Activated CD4-positive, alpha-beta T cell treated with anti-CD3 and anti-CD28 coated beads, Interleukin-2, amount 50 U/mL, for 16 hours (primary cell): ENCODE measurements at regions not wholly inside any gene's neighbourhood (a gene's known extent, or its start where the extent isn't known, plus 50 kb on each side); places are given as distances from the start of the nearest gene placed in this dataset.
"Not testable (repeated sequence)": the region's sequence is repeated elsewhere in the genome, so short reads cannot be mapped to it uniquely, and the experiment has no call there.

Experiments used
- DNase-seq: peaks from one replicate; pipeline ENCODE4 v3.0.0-alpha.2; 2020

GRCh38 chr6:137969874-137970273 lies 102.8 kb downstream of the TNFAIP3 start:
- no peak for DNase-seq

- DNase-seq = peak; percentile 19
Measured at GRCh38 chr6:137970368-137970767, 103.3 kb downstream of the TNFAIP3 start.

DNA sequence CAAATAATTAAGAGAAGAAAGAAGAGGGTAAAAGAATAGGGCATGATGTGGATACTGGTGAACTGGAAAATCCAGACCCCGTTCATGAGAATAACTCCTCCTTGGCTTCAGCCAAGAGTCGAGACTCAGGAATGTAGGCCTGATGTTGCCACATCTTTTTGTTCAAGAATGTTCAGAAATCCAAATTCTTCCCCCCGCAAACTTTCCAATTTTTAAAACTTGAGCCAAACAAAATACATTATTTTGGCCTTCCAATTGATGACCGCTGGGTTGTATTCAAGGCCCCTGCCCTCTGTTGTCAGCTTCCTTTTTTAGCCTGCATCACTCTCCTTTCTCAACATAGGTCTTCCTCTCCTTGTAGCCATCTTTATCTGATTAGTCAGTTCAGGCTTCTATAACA lies 106.1 kb downstream of the TNFAIP3 start:
- DNase-seq = no peak

DNA sequence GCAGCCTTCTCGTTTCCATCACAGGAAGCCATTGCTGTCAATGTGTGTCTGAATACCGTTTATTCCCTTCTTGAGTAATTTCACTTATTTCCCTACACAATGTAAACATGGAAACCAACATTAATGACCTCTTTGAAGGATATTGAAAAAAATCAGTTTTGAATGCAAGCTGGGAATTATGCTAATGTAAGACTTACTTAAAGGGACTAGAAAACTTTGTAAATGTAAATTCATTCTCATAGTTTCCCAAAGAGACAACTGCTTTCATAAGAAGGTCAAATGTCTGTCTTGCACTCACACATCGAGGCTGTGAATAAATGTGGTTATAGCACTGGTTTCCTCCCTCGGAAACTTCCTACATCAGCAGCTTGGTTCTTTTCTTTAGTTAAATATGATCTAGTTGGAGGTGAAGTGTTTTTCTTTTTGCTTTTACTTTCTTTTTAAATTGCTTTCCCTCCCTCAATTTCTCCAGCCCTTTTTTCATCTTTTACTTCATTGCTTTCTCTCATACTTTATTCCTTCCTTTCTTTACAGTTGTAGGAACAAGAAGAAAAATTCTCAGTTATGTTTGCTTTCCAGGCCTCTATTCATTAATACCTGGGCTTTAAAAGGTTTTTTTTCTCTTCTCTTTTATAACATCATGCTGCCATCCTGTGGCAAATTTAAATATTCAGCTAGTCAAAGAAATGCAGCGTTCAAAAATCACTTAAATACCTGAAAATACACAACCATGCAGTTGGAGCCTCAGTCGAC lies 108.3 kb downstream of the TNFAIP3 start:
- DNase-seq = peak; percentile 70

DNA sequence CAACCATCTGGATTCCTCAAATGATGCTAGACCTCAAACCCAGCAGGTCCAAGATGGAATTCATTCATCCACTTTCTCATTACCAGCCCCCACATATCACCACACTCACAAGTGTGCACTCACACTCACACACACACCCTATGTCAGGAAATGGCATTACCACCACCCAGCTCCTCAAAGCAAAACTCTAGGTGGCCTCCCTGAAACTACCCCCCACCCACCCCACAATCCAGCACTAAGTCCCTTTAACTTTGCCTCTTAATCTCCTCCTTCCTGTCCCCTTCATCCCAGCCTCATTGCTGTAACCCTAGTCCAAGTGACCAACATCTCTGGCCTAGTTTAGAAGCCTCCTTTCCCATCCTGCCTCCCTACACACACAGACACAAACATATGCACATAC lies 109.4 kb downstream of the TNFAIP3 start:
- no peak for DNase-seq

- no peak for DNase-seq
Measured at GRCh38 chr6:137977206-137977605, 110.1 kb downstream of the TNFAIP3 start.

- no peak for DNase-seq
Measured at GRCh38 chr6:137977814-137978213, 110.8 kb downstream of the TNFAIP3 start.

- DNase-seq = peak; percentile 61
Measured at GRCh38 chr6:137978252-137978896, 111.3 kb downstream of the TNFAIP3 start.

DNA sequence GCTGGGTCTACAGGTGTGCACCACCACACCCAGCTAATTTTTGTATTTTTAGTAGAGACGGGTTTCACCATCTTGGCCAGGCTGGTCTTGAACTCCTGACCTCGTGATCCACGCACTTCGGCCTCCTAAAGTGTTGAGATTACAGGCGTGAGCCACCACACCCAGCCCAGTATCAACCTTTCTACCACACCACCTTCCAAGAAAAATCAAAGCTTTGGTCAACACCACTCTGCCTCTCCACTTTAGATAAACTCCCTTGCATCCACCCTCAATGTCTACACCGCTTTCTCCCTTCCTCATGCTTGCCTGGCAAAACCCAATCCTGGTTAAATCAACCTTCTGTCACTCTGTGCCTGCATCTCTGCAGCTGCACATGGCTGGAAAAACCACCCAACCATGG lies 112.2 kb downstream of the TNFAIP3 start:
- not testable (repeated sequence) for DNase-seq

GRCh38 chr6:137980777-137981176 lies 113.7 kb downstream of the TNFAIP3 start:
- no peak for DNase-seq

- DNase-seq = no peak
Measured at GRCh38 chr6:137981758-137982157, 114.7 kb downstream of the TNFAIP3 start.

- no peak for DNase-seq
Measured at GRCh38 chr6:137982418-137983189, 115.5 kb downstream of the TNFAIP3 start.

GRCh38 chr6:137983269-137983668 lies 116.2 kb downstream of the TNFAIP3 start:
- DNase-seq = no peak

DNA sequence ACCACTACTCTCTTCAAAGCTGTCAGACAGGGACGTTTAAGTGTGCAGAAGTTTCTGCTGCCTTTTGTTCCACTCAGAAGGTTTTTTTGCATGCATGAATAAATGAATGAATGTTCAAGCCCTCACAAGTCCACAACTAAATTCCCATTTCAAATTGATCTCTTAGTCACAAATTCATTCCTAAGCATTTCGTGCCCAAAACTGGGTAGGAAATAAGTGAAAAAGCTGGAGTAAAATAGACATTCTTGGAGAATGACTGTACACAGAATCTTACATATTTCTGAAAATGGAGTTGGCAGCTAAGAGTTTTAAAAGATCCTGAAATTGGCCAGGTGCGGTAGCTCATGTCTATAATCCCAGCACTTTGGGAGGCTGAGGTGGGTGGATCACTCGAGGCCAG lies 117.6 kb downstream of the PERP start:
- DNase-seq = no peak

DNA sequence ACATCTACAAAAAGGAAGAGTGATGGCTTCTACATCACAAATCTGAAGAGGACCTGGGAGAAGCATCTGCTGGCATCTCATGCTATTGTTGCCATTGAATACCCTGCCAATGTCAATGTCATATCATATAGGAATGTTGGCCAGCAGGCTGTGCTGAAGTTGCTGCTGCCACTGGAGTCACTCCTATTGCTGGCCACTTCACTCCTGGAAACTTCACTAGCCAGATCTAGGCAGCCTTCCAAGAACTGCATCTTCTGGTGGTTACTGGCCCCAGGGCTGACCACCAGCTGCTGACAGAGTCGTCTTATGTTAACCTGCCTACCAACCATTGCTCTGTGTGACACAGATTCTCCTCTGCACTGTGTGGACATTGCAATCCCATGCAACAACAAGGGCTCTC lies 111.8 kb downstream of the PERP start:
- DNase-seq = no peak

DNA sequence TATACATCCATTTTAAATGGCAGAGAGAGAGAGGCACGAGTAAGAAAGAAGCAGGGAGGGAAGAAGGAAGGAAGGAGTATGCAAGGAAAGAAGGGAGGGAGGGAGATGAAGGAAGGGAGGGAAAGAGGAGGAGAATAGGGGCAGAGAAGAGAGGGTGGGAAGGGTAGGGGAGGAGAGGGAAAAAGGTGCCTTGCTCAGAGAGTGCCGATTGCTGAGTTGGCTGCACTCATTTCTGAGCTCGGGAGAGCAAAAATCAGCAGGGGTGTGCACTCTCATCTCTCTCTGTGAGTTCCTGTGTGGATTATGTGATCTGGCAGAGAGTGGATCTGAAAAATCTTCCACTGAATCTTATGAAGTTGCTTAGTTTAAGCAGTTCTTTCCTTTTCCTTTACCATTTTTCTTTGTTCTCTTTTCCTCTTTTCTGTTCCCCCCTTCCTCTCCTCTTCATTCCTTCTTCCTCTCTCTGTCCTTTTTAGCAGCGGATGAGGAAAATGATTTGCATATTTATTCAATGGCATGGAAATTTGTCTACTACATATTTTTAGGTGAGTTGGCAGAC lies 108.7 kb downstream of the PERP start:
- no peak for DNase-seq

DNA sequence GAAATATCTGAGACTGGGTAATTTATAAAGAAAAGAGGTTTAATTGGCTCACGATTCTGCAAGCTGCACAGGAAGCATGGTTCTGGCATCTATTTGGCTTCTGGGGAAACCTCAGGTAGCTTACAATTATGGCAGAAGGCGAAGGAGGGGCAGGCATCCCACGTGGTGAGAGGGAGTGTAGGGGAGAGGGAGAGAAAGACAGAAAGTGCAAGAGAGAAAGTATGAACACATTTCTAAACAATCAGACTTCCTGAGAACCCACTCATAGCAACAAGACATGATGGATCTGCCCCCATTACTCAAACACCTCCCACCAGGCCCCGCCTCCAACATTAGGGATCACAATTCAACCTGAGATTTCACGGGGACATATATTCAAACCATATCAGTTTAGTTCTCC lies 107.4 kb downstream of the PERP start:
- no peak for DNase-seq

DNA sequence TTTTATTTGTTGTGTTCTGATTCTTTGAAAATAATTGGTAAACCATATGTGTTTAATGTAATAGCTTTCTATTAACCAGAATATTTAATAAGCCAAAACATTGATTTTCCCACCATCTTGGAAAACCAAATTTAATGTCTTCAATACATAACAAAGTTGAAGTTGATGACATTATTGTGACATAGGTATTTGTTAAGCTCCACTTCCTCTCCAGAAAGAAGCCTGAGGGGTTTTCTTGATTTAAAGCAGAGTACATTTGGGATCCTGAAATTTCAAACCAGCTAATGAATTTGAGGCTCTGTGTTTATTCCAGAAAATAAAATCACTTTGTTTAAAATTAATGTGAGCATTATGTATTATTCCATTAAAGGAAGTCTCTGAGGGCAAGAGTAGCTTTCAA lies 106.3 kb downstream of the PERP start:
- DNase-seq = no peak

GRCh38 chr6:138001750-138002349 lies 105.4 kb downstream of the PERP start:
- DNase-seq = peak; percentile 65

- peak; percentile 51 for DNase-seq
Measured at GRCh38 chr6:138004430-138005287, 102.6 kb downstream of the PERP start.

GRCh38 chr6:138005846-138006245 lies 101.4 kb downstream of the PERP start:
- peak; percentile 16 for DNase-seq

GRCh38 chr6:138007014-138007472 lies 100.2 kb downstream of the PERP start:
- peak; percentile 35 for DNase-seq
